Liver (tissue), 8 donors: ENCODE measurements at regions not wholly inside any gene's neighbourhood (a gene's known extent, or its start where the extent isn't known, plus 50 kb on each side); places are given as distances from the start of the nearest gene placed in this dataset.

Source experiments
- DNase-seq: peaks from one replicate; pipeline ENCODE4 v3.0.0-alpha.2; 2017; ENCODE audit warnings: low spot score
- H3K27ac ChIP-seq, 2 donors: one replicate each; pipeline ENCODE4 v1.7.0; 2013; ENCODE audit warnings: inconsistent platforms in 2 of 2, low read length in 2 of 2, control low read depth in 1 of 2, low read depth in 1 of 2, mild to moderate bottlenecking in 1 of 2
- H3K27me3 ChIP-seq, 4 donors: one replicate each; pipeline versions ENCODE4 v1.6.1 to v1.7.0; 2013; ENCODE audit warnings: low read length in 3 of 4, inconsistent platforms in 1 of 4, mild to moderate bottlenecking in 1 of 4, moderate library complexity in 1 of 4; ENCODE audit not compliant: control insufficient read depth in 4 of 4, insufficient read depth in 4 of 4
- H3K36me3 ChIP-seq, 4 donors: one replicate each; pipeline versions ENCODE4 v1.6.1 to v1.7.0; 2013; ENCODE audit warnings: low read length in 3 of 4, mild to moderate bottlenecking in 3 of 4, low read depth in 1 of 4, moderate library complexity in 1 of 4; ENCODE audit not compliant: control insufficient read depth in 4 of 4, insufficient read depth in 3 of 4
- H3K4me1 ChIP-seq, 4 donors: one replicate each; pipeline versions ENCODE4 v1.6.1 to v1.7.0; 2013; ENCODE audit warnings: low read length in 3 of 4, mild to moderate bottlenecking in 3 of 4, moderate library complexity in 1 of 4; ENCODE audit not compliant: control insufficient read depth in 4 of 4, insufficient read depth in 4 of 4
- H3K4me3 ChIP-seq, 3 donors: one replicate each; pipeline versions ENCODE4 v1.6.1 to v1.7.0; 2013; ENCODE audit warnings: low read length in 3 of 3, control low read depth in 1 of 3, low read depth in 1 of 3, mild to moderate bottlenecking in 1 of 3
- H3K9ac ChIP-seq, 2 donors: one replicate each; pipeline ENCODE4 v1.7.0; 2013; ENCODE audit warnings: low read length in 2 of 2, mild to moderate bottlenecking in 2 of 2, moderate library complexity in 2 of 2, control low read depth in 1 of 2, low read depth in 1 of 2
- H3K9me3 ChIP-seq, 4 donors: one replicate each; pipeline versions ENCODE4 v1.6.1 to v1.7.0; 2013; ENCODE audit warnings: low read length in 3 of 4; ENCODE audit not compliant: control insufficient read depth in 4 of 4
- ATF3 ChIP-seq: IDR thresholded peaks from 2 replicates; pipeline ENCODE4 v1.6.1; 2016; ENCODE audit warnings: antibody characterized with exemption
- CTCF ChIP-seq: fragments of 150-350 bp; IDR thresholded peaks from 2 replicates; pipeline ENCODE4 v1.5.1; 2017; ENCODE audit warnings: improper control_type of control experiment, low read depth, low read length; ENCODE audit not compliant: missing input control
- EGR1 ChIP-seq, 2 donors: IDR thresholded peaks; 2 replicates each; pipeline ENCODE4 v1.6.1; 2016 to 2018; ENCODE audit warnings: antibody characterized with exemption in 2 of 2, low read depth in 2 of 2
- FOXA2 ChIP-seq: IDR thresholded peaks from 2 replicates; pipeline ENCODE4 v1.6.1; 2016; ENCODE audit warnings: antibody characterized with exemption
- HNF4A ChIP-seq, 2 donors: conservative IDR thresholded peaks; 2 replicates each; pipeline ENCODE4 v1.6.1; 2016; ENCODE audit warnings: antibody characterized with exemption in 2 of 2, mild to moderate bottlenecking in 2 of 2
- HNF4G ChIP-seq: IDR thresholded peaks from 2 replicates; pipeline ENCODE4 v1.6.1; 2016; ENCODE audit warnings: antibody characterized with exemption
- NR2F2 ChIP-seq: IDR thresholded peaks from 2 replicates; pipeline ENCODE4 v1.6.1; 2016; ENCODE audit warnings: antibody characterized with exemption
- RXRA ChIP-seq, 2 donors: IDR thresholded peaks; 2 replicates each; pipeline ENCODE4 v1.6.1; 2017 to 2018; ENCODE audit warnings: antibody characterized with exemption in 2 of 2, mild to moderate bottlenecking in 1 of 2
- YY1 ChIP-seq: IDR thresholded peaks from 2 replicates; pipeline ENCODE4 v1.6.1; 2016; ENCODE audit warnings: antibody characterized with exemption, mild to moderate bottlenecking
- ZBTB33 ChIP-seq: IDR thresholded peaks from 2 replicates; pipeline ENCODE4 v1.6.1; 2016; ENCODE audit warnings: antibody characterized with exemption
- WGBS: extraction: QIAGEN DNeasy Blood & Tissue Kit; methylation state at CpG from one replicate; pipeline ENCODE4 v1.1.7; 2013; 5-methylcytosine and 5-hydroxymethylcytosine counted together
- TF ChIP-seq, protein P1 (sequence below): IDR thresholded peaks from 2 replicates; pipeline ENCODE4 v1.6.1; 2016; ENCODE audit warnings: antibody characterized with exemption, mild to moderate bottlenecking
- donor health status: healthy.
- donor health status: healthy.
- donor health status: healthy.
- donor health status: healthy.
- donor health status: healthy.

GRCh38 chr14:57031474-57031873 is 221.2 kb upstream of the OTX2 start:
- H3K27me3 ChIP-seq: no peaks in the 10 kb centered on the region
- 85% methylated on average over 1 of the region's 1 CpG for WGBS

More at GRCh38 chr14:57031474-57031873, 221.2 kb upstream of the OTX2 start:
- H3K4me3 ChIP-seq: no peak overlapping the region
- no peak for DNase-seq
- H3K36me3 ChIP-seq: peaks cover 0 to 1% (median 0%) of the 10 kb centered on the region in 4 donors
- no peak overlapping the region for H3K9ac ChIP-seq
- no peak for TF ChIP-seq HNF4G
- no peak for TF ChIP-seq ZBTB33
- TF ChIP-seq ATF3: no peak
- TF ChIP-seq YY1: no peak
- no peak for TF ChIP-seq RXRA (IDR thresholded peaks at IDR 0.05)
- TF ChIP-seq NR2F2: no peak
- TF ChIP-seq CTCF: no peak
- TF ChIP-seq, protein P1, sequence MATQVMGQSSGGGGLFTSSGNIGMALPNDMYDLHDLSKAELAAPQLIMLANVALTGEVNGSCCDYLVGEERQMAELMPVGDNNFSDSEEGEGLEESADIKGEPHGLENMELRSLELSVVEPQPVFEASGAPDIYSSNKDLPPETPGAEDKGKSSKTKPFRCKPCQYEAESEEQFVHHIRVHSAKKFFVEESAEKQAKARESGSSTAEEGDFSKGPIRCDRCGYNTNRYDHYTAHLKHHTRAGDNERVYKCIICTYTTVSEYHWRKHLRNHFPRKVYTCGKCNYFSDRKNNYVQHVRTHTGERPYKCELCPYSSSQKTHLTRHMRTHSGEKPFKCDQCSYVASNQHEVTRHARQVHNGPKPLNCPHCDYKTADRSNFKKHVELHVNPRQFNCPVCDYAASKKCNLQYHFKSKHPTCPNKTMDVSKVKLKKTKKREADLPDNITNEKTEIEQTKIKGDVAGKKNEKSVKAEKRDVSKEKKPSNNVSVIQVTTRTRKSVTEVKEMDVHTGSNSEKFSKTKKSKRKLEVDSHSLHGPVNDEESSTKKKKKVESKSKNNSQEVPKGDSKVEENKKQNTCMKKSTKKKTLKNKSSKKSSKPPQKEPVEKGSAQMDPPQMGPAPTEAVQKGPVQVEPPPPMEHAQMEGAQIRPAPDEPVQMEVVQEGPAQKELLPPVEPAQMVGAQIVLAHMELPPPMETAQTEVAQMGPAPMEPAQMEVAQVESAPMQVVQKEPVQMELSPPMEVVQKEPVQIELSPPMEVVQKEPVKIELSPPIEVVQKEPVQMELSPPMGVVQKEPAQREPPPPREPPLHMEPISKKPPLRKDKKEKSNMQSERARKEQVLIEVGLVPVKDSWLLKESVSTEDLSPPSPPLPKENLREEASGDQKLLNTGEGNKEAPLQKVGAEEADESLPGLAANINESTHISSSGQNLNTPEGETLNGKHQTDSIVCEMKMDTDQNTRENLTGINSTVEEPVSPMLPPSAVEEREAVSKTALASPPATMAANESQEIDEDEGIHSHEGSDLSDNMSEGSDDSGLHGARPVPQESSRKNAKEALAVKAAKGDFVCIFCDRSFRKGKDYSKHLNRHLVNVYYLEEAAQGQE: no peak
- no peak for TF ChIP-seq FOXA2
- TF ChIP-seq EGR1 (IDR thresholded peaks at IDR 0.05; ENCODE audit: low read depth in 2 of 2): no peak
- no peak for TF ChIP-seq HNF4A (conservative IDR thresholded peaks at IDR 0.05)
- peaks cover 0 to 3% (median 0%) of the 10 kb centered on the region in 4 donors for H3K9me3 ChIP-seq
- H3K4me1 ChIP-seq: no peaks in the 10 kb centered on the region
- H3K27ac ChIP-seq: no peak overlapping the region
